ENCODE measurements at regions not wholly inside any gene's neighbourhood (a gene's known extent, or its start where the extent isn't known, plus 50 kb on each side); places are given as distances from the start of the nearest gene placed in this dataset.
A peak's percentile ranks its signal among the peaks of the same experiment; 100 is the strongest.

DNA sequence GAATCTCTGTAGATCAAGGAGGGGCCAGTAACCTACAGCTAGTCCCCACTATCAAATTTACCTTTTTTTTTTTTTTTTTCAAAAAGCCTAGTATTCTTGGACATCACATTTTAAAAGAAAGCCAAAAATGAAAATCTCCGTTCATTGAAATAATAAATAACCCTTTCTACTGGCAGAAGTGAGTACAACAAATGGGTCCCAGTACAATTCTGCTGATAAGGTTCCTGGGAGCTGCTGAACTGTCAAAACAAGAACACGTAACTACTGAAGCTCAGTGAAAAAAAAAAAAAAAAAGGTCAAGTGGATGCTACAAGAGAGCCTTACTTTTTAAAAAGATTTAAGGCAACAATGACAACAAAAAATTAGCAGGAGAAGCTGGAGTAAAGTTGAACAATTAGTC, 464.9 kb downstream of the EPM2A start:
- Histone ChIP-seq H2AFZ (no peak overlapping the region), H3F3A (replicated peaks; ENCODE audit: low read depth) (no peaks in the 10 kb centered on the region), H3K4me1 (ENCODE audit: insufficient read depth) (no peaks in the 10 kb centered on the region; the same call in 1 of the 2 replicates), H3K36me3 (ENCODE audit: insufficient read depth) (no peaks in the 10 kb centered on the region), H3K27me3 (ENCODE audit: insufficient read depth) (no peaks in the 10 kb centered on the region), H4K20me1 (replicated peaks; ENCODE audit: insufficient read depth) (no peaks in the 10 kb centered on the region), H3K9me2 (ENCODE audit: insufficient read depth) (no peaks in the 10 kb centered on the region), H3K4me2 (no peak overlapping the region), H3K4me3 (no peak overlapping the region), H3K79me2 (replicated peaks; ENCODE audit: insufficient read depth) (no peaks in the 10 kb centered on the region), H3K27ac (ENCODE audit: low read depth) (no peak overlapping the region)
- no peak for ATAC-seq
- H3K27me3 Mint-ChIP-seq (ENCODE audit: insufficient read depth, low read depth, poor library complexity) = no peaks in the 10 kb centered on the region
- TF ChIP-seq CREB1 (CRISPR knock-in tag; IDR thresholded peaks at IDR 0.05; ENCODE audit: low read depth) (no peak), STAT1 (IDR thresholded peaks at IDR 0.05; ENCODE audit: unreplicated experiment) (no peak), EZH2phosphoT487 (IDR thresholded peaks at IDR 0.05; ENCODE audit: unreplicated experiment) (no peak), ZNF114 (CRISPR knock-in tag; IDR thresholded peaks at IDR 0.05) (no peak)
- DNase-seq (ENCODE audit: low spot score) = no peak
- H3K4me1 Mint-ChIP-seq = no peaks in the 10 kb centered on the region
- H3K4me3 Mint-ChIP-seq = no peak overlapping the region
- no peaks in the 10 kb centered on the region for H3K36me3 Mint-ChIP-seq (ENCODE audit: low read depth)
- no peaks in the 10 kb centered on the region for H3K9me3 Mint-ChIP-seq
- H3K27ac Mint-ChIP-seq = no peak overlapping the region

DNA sequence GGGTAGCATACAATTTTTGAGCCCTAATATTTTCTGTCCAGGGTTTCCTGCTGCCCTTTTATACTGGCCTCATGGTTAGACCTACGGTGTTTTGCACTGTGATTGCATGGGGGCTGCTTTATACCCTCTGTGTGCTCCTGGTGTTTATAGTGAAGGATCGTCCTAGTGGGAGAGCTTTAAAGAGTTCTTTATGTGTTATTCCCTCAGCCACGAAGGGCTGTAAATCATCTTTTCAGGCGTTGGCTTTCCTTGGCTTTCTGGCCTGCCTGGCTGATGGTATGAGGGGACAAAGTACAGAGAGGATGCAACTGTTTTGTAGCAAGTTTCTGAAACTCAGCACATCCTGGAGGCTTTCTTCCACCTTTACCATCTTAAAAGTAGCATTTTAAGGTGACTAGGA, 464.3 kb downstream of the EPM2A start:
- no peak overlapping the region for H3K27ac ChIP-seq (ENCODE audit: low read depth)

More for the DNA sequence above, 464.3 kb downstream of the EPM2A start:
- TF ChIP-seq ZNF114 (CRISPR knock-in tag; IDR thresholded peaks at IDR 0.05) = no peak
- no peak for TF ChIP-seq NANOG (IDR thresholded peaks at IDR 0.05; ENCODE audit: borderline replicate concordance)
- TF ChIP-seq EZH2phosphoT487 (IDR thresholded peaks at IDR 0.05; ENCODE audit: unreplicated experiment) = no peak
- TF ChIP-seq STAT1 (IDR thresholded peaks at IDR 0.05; ENCODE audit: unreplicated experiment) = no peak
- no peak for TF ChIP-seq ZNF331 (CRISPR knock-in tag; IDR thresholded peaks at IDR 0.05; ENCODE audit: low read depth)
- TF ChIP-seq ETS1 (IDR thresholded peaks at IDR 0.05) = no peak
- TF ChIP-seq CREB1 (CRISPR knock-in tag; IDR thresholded peaks at IDR 0.05; ENCODE audit: low read depth) = no peak
- TF ChIP-seq REST (IDR thresholded peaks at IDR 0.05; ENCODE audit: unreplicated experiment) = no peak
- no peak for TF ChIP-seq JUNB (IDR thresholded peaks at IDR 0.05; ENCODE audit: unreplicated experiment)
- TF ChIP-seq POLR2AphosphoS5 (IDR thresholded peaks at IDR 0.05; ENCODE audit: low read depth) = no peak
- no peak for TF ChIP-seq EZH2 (IDR thresholded peaks at IDR 0.05; ENCODE audit: low read depth, unreplicated experiment)
- TF ChIP-seq CTCF (conservative IDR thresholded peaks at IDR 0.05; ENCODE audit: low read depth in 2 of 2) = no peak
- Histone ChIP-seq H3K4me1 (ENCODE audit: insufficient read depth) (no peaks in the 10 kb centered on the region; the same call in 1 of the 2 replicates), H3F3A (replicated peaks; ENCODE audit: low read depth) (no peaks in the 10 kb centered on the region), H3K27me3 (ENCODE audit: insufficient read depth) (no peaks in the 10 kb centered on the region), H3K9me2 (ENCODE audit: insufficient read depth) (no peaks in the 10 kb centered on the region), H3K4me2 (no peak overlapping the region), H4K20me1 (replicated peaks; ENCODE audit: insufficient read depth) (no peaks in the 10 kb centered on the region), H3K79me2 (replicated peaks; ENCODE audit: insufficient read depth) (no peaks in the 10 kb centered on the region), H3K36me3 (ENCODE audit: insufficient read depth) (no peaks in the 10 kb centered on the region), H3K4me3 (no peak overlapping the region), H2AFZ (0 out of 2 replicates have a peak overlapping the region, but pooled peaks have one; percentile 30)
- no peaks in the 10 kb centered on the region for H3K4me1 Mint-ChIP-seq
- no peak overlapping the region for H3K4me3 Mint-ChIP-seq
- no peaks in the 10 kb centered on the region for H3K27me3 Mint-ChIP-seq (ENCODE audit: insufficient read depth, low read depth, poor library complexity)
- H3K9me3 Mint-ChIP-seq = no peaks in the 10 kb centered on the region
- no peaks in the 10 kb centered on the region for H3K36me3 Mint-ChIP-seq (ENCODE audit: low read depth)
- H3K27ac Mint-ChIP-seq = no peak overlapping the region
- DNase-seq (ENCODE audit: low spot score) = no peak
- no peak for ATAC-seq

All from GM23338 (cell line).